ENCODE measurements at regions not wholly inside any gene's neighbourhood (a gene's known extent, or its start where the extent isn't known, plus 50 kb on each side); places are given as distances from the start of the nearest gene placed in this dataset.

DNA sequence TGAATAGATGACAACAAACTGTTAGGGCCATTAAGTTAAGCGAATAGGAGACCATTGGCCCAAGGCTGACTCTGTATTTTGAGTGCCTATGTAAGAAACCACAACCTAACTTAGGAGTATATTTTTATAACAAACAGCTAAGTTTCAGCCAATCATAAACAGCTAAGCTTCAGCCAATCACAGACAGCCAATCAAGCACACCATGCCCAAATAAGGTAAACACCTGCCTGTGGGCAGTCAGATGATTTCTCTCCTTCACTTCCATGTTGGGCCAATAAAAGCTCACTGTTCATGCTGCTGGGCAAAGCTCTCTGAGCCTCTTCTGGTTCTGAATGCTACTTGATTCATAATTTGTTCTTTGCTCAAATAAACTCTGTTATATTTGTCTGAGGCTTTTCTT is 344.6 kb downstream of the BTG1 start:
- no peaks in the 10 kb centered on the region for H3K9me3 ChIP-seq
- WGBS, result 100% methylated on average over 1 of the region's 1 CpG
- H3K27me3 ChIP-seq (replicated peaks; ENCODE audit: insufficient read depth), result no peaks in the 10 kb centered on the region
- no peak overlapping the region for H3K27ac ChIP-seq
- DNase-seq (ENCODE audit: low spot score), result no peak
- H3K36me3 ChIP-seq, result no peaks in the 10 kb centered on the region
- no peak overlapping the region for H3K4me3 ChIP-seq
- TF ChIP-seq POLR2AphosphoS5 (IDR thresholded peaks at IDR 0.05) (no peak), POLR2A (IDR thresholded peaks at IDR 0.05) (no peak)
- intact Hi-C loops (cut with DNase I), result no loop called here
- H3K4me1 ChIP-seq (replicated peaks), result no peaks in the 10 kb centered on the region

DNA sequence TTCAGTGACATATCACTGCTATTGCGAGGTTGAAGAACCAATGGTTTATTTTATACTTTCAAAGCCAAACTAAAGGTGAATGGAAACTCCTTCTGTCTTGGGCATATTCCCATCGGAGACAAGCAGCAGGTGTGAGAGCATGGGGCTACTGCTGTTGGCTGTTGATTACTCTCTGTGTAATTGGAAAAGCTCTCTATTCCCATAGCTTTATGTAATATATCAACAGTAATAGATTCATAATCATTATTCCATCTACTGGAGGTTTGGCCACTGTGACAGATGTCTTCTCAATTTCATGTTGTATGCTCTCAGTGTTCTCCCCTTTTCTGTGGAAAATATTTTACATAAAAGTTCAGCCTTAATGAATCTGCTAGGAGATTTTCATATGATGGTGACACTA is 352.0 kb downstream of the BTG1 start:
- Histone ChIP-seq H3K4me3 (no peak overlapping the region), H3K27me3 (replicated peaks; ENCODE audit: insufficient read depth) (no peaks in the 10 kb centered on the region), H3K9me3 (no peaks in the 10 kb centered on the region), H3K27ac (no peak overlapping the region), H3K4me1 (replicated peaks) (no peaks in the 10 kb centered on the region), H3K36me3 (no peaks in the 10 kb centered on the region)
- WGBS, result 91% methylated on average over 2 of the region's 2 CpGs
- DNase-seq (ENCODE audit: low spot score), result no peak
- intact Hi-C loops (cut with DNase I), result no loop called here
- TF ChIP-seq POLR2A (IDR thresholded peaks at IDR 0.05) (no peak), POLR2AphosphoS5 (IDR thresholded peaks at IDR 0.05) (no peak)
- TF ChIP-seq, protein P1, sequence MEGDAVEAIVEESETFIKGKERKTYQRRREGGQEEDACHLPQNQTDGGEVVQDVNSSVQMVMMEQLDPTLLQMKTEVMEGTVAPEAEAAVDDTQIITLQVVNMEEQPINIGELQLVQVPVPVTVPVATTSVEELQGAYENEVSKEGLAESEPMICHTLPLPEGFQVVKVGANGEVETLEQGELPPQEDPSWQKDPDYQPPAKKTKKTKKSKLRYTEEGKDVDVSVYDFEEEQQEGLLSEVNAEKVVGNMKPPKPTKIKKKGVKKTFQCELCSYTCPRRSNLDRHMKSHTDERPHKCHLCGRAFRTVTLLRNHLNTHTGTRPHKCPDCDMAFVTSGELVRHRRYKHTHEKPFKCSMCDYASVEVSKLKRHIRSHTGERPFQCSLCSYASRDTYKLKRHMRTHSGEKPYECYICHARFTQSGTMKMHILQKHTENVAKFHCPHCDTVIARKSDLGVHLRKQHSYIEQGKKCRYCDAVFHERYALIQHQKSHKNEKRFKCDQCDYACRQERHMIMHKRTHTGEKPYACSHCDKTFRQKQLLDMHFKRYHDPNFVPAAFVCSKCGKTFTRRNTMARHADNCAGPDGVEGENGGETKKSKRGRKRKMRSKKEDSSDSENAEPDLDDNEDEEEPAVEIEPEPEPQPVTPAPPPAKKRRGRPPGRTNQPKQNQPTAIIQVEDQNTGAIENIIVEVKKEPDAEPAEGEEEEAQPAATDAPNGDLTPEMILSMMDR (IDR thresholded peaks at IDR 0.05), result no peak

DNA sequence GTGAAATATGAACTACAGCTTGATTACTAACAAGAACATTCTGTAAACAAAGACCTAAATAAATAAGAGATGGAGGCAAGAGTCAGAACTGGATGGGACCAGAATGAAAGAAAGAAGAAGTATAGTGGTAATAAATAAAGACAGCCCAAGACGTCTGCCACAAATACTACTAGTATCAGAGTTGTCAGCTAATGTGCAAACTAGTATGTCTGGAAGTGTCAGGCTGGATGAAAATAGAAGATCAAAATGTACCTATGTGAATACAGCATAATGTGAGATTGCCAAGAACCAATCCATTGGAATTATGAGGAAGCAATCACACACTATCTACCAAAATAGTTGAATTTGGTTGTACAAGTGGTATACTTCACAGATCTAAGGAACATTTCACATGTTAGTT is 353.0 kb downstream of the BTG1 start:
- WGBS, result 56% methylated on average over 1 of the region's 1 CpG
- TF ChIP-seq, protein P1 (IDR thresholded peaks at IDR 0.05), result no peak
- TF ChIP-seq POLR2AphosphoS5 (IDR thresholded peaks at IDR 0.05) (no peak), POLR2A (IDR thresholded peaks at IDR 0.05) (no peak)

DNA sequence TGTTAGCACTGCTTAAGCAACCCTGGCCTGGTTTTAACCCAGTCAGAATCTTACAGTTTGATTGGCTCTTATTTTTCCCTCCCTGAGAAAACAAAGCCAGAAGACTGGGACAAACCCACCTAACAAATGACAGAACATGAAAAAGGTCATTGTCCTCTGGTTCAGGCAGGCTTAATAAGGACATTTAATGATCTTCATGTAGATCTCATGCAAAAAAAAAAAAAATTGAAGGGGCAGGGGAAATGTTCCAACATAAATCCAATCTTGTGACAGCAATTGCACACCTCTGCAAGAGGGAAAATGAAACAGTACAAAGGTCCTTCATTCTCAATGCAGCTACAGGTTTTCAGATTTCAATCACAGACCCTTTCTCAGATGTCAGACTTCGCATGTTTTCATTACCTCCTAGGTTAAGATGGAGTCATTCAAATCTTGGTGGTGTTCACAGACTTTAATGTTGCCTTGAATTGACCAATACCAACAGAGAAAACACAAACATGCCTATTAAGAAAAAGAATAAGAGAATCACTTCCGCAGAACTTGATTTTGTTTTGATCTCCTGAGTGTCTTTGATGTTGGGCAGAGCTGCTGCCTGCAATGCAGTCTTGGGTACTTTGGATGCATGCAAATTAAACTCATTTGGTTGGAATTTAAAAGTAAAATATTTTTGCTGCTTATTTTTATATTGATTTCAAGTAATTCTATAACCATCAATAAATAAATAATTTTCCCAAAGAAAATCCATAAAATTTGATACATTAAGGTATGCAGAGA is 359.0 kb downstream of the BTG1 start:
- TF ChIP-seq POLR2AphosphoS5 (IDR thresholded peaks at IDR 0.05) (no peak), POLR2A (IDR thresholded peaks at IDR 0.05) (no peak)
- TF ChIP-seq, protein P1 (IDR thresholded peaks at IDR 0.05), result no peak
- Histone ChIP-seq H3K4me1 (replicated peaks) (no peaks in the 10 kb centered on the region), H3K27me3 (replicated peaks; ENCODE audit: insufficient read depth) (no peaks in the 10 kb centered on the region), H3K36me3 (no peaks in the 10 kb centered on the region), H3K9me3 (no peaks in the 10 kb centered on the region), H3K4me3 (no peak overlapping the region), H3K27ac (no peak overlapping the region)
- 96% methylated on average over 2 of the region's 2 CpGs for WGBS
- no peak for DNase-seq (ENCODE audit: low spot score)
- intact Hi-C loops (cut with DNase I), result no loop called here

More for the DNA sequence above, 353.0 kb downstream of the BTG1 start:
- Histone ChIP-seq H3K36me3 (no peaks in the 10 kb centered on the region), H3K27me3 (replicated peaks; ENCODE audit: insufficient read depth) (no peaks in the 10 kb centered on the region), H3K27ac (no peak overlapping the region), H3K9me3 (no peaks in the 10 kb centered on the region), H3K4me3 (no peak overlapping the region), H3K4me1 (replicated peaks) (no peaks in the 10 kb centered on the region)
- no peak for DNase-seq (ENCODE audit: low spot score)
- intact Hi-C loops (cut with DNase I), result no loop called here

DNA sequence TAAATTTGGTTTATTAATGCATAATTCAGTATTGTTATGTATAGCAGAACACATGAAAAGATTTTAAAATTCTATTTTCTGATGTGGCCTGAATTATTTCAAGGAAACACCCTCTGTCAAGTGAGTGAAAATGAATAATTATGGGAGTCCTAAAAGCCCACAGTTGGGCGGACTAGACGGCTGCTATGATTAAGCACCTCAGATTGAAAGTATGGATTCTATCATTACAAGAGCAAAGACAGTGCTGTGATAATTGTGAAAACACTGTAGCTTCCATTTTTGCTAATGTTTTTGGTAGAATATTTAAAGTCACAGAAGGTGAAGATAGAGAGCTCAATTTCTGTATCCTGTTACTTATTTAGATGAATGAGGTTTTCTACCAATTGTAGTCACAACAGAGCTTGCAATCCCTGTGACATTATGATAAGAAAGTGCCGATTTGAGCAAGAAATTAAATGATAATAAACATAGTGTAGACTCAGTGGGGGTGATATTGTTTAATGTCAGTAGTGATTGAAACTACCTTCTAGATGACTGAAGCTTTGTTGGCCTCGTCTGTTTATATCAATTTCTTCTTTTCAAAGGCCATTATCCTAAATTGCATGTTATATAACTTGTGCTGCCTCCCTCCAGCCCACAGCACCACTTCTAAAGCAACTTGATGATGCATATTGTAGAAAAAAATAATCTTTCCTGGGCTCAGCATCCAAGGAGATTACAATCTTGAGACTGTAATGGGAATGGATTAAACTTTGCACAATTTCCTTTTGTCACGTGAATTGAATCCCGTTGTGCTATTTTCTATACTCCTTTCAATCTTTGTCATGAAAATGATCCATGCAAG is 359.8 kb downstream of the BTG1 start:
- intact Hi-C loops (cut with DNase I), result no loop called here
- 71% methylated on average over 6 of the region's 6 CpGs for WGBS
- TF ChIP-seq, protein P1 (IDR thresholded peaks at IDR 0.05), result no peak
- no peak for TF ChIP-seq POLR2AphosphoS5 (IDR thresholded peaks at IDR 0.05)
- no peak for TF ChIP-seq POLR2A (IDR thresholded peaks at IDR 0.05)

More for the DNA sequence above, 359.8 kb downstream of the BTG1 start:
- Histone ChIP-seq H3K27ac (no peak overlapping the region), H3K36me3 (no peaks in the 10 kb centered on the region), H3K27me3 (replicated peaks; ENCODE audit: insufficient read depth) (no peaks in the 10 kb centered on the region), H3K4me3 (no peak overlapping the region), H3K4me1 (replicated peaks) (no peaks in the 10 kb centered on the region), H3K9me3 (no peaks in the 10 kb centered on the region)
- DNase-seq (ENCODE audit: low spot score), result no peak
